ENCODE measurements at regions not wholly inside any gene's neighbourhood (a gene's known extent, or its start where the extent isn't known, plus 50 kb on each side); places are given as distances from the start of the nearest gene placed in this dataset.

- no peak overlapping the region for H2AFZ ChIP-seq
- DNase-seq (ENCODE audit: low spot score) (no peak), ATAC-seq (no peak)
- Mint-ChIP-seq H3K4me3 (no peak overlapping the region), H3K9me3 (peaks cover 9% of the 10 kb centered on the region; the same call in 2 of the 3 replicates), H3K27me3 (ENCODE audit: insufficient read depth, low read depth, poor library complexity) (peaks cover 4% of the 10 kb centered on the region), H3K4me1 (peaks cover 14% of the 10 kb centered on the region), H3K27ac (no peak overlapping the region), H3K36me3 (ENCODE audit: low read depth) (peaks cover 7% of the 10 kb centered on the region; the same call in 1 of the 3 replicates)
- no peaks in the 10 kb centered on the region for H3K79me2 ChIP-seq (replicated peaks; ENCODE audit: insufficient read depth)
- H3K4me2 ChIP-seq: no peak overlapping the region
- no peak overlapping the region for H3K27ac ChIP-seq (ENCODE audit: low read depth)
- no peaks in the 10 kb centered on the region for H3K27me3 ChIP-seq (ENCODE audit: insufficient read depth)
- no peak overlapping the region for H3K4me3 ChIP-seq
- H3K36me3 ChIP-seq (ENCODE audit: insufficient read depth): no peaks in the 10 kb centered on the region
- TF ChIP-seq NANOG (IDR thresholded peaks at IDR 0.05; ENCODE audit: borderline replicate concordance): no peak
- TF ChIP-seq EZH2phosphoT487 (IDR thresholded peaks at IDR 0.05; ENCODE audit: unreplicated experiment): no peak
- no peak for TF ChIP-seq ZNF462 (CRISPR knock-in tag; IDR thresholded peaks at IDR 0.05)
- TF ChIP-seq CTCF (conservative IDR thresholded peaks at IDR 0.05; ENCODE audit: low read depth in 2 of 2): no peak
- no peak for TF ChIP-seq JUNB (IDR thresholded peaks at IDR 0.05; ENCODE audit: unreplicated experiment)
- TF ChIP-seq CREB1 (CRISPR knock-in tag; IDR thresholded peaks at IDR 0.05; ENCODE audit: low read depth): no peak
- TF ChIP-seq POLR2AphosphoS5 (IDR thresholded peaks at IDR 0.05; ENCODE audit: low read depth): no peak
- TF ChIP-seq STAT1 (IDR thresholded peaks at IDR 0.05; ENCODE audit: unreplicated experiment): no peak
- H3F3A ChIP-seq (replicated peaks; ENCODE audit: low read depth): no peaks in the 10 kb centered on the region
- no peaks in the 10 kb centered on the region for H4K20me1 ChIP-seq (replicated peaks; ENCODE audit: insufficient read depth)
- H3K4me1 ChIP-seq (ENCODE audit: insufficient read depth): peaks cover 10% of the 10 kb centered on the region; the same call in 1 of the 2 replicates
- peaks cover 22% of the 10 kb centered on the region; the same call in 1 of the 2 replicates for H3K9me2 ChIP-seq (ENCODE audit: insufficient read depth)
Measured at GRCh38 chr11:127395034-127395433, 394.5 kb upstream of the KIRREL3 start.

Measured in GM23338 (cell line).